HG02981 (cell line): ENCODE measurements at regions not wholly inside any gene's neighbourhood (a gene's known extent, or its start where the extent isn't known, plus 50 kb on each side); places are given as distances from the start of the nearest gene placed in this dataset.

Source experiments
- ATAC-seq: cut with Tn5 transposase; IDR thresholded peaks from one replicate; pipeline ENCODE4 v1.9.1; 2021; ENCODE audit warnings: mild to moderate bottlenecking, moderate library complexity; ENCODE audit not compliant: unreplicated experiment

DNA sequence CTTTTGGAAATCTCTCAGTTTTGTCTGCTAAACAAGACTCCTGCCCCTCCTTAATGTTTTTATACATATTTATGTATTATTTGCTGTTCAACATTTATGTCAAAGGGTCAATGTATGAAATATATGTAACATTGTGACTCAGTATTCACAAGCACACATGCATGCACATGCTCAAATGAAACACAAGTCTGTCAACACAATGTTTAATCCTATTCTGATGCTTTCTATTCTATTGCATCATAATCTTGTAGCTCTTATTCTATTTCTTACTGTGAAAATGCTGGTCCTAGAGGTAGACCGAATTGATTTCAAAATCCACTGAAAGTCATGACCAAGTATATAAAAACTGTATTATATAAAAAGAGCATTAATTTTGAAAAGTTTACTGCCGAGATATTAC, 1463.3 kb downstream of the C4orf33 start:
- no peak for ATAC-seq

DNA sequence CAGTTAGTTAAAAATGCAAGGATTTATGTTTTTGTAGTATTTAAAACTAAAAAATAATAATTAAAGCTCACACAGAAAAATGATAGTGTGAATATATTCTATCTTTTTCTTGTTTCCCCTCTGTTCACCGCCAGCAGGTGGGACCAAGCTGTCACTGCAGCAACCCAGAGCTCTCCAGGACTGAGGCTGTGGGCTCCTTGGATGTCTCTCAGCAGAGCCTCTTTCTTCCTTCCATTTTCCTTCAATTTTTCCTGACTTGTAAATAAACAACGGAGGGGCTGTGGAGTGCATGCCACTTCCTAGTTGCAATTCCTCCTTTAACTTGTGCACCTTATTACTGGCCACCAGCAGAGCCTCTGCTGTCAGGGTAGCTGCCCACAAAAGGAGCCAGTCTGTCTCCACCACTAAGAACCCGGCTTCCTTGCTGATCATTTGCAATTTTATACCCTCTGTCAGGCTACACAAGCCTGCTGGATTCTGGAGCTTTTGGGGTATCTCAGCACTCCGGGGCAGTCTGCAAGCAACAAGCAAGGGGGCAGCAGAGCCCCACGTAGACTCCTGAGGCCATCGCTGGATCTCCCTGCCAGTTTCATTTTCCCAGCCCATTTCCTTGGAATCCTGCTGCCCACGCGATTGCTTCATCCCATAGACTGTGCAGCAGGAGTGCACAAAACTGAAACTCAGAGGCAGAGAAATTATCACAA, 1467.4 kb downstream of the C4orf33 start:
- ATAC-seq: no peak

DNA sequence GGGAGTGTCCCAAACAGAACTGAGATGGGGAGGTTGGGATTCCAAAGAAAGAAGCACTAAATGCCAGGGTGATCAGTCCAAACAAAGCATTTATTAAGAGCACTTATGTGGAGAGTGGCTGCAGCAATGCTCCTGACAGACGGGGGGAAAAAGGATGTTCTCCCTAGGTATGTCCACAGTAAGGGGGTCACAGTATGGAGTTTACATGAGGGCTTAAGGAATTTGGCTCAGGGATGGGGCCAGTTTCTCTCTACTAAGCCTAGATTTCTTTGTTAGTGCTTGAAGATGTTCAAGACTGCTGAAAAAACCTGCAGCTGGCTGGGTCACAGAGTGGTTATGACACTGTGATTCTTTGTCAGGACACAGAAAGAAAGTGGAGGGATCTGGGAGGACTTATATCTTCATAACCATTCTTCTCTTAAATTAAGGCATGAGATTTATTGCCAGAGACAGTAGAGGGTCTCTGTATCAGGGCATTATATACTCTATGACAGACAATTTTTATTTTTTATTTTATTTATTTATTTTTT, 1468.0 kb downstream of the C4orf33 start:
- ATAC-seq: no peak

DNA sequence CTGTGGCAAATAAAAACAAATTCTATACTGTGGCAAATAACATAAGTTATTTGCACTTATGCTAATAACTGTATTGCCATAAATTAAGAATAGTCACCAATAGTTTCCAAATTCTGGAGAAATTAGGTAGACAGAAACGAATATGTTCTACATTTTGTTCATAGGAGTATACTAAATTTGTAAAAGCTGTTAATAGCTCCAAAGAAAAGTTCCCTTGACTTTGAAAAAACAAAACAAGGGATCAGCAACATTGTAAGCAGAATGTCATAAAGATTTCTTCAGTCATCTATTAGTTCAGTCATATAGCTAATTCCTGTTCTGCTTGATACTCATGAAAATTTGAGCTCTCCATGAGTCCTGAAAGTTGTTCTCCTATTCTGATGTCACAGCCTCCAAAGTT, 1472.8 kb downstream of the C4orf33 start:
- no peak for ATAC-seq

DNA sequence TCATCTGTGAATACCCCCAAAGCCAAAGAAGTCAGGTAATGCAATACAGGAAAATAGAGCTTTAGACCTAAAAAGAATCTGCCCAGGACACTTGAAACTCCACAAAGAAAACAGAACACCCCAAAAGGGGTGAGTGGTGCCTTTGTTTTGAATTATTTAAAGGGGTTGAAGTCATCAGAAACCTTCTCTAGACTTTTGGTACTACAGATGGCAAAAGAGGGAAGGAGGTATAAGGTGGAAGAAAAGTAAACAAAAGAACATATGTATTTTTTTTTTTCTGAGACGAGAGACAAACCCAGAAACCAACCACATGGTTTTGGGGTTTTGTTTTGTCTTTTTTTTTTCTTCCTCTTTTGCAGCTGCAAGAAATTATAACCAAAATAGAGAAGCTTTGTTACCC, 1477.8 kb downstream of the C4orf33 start:
- ATAC-seq: no peak

DNA sequence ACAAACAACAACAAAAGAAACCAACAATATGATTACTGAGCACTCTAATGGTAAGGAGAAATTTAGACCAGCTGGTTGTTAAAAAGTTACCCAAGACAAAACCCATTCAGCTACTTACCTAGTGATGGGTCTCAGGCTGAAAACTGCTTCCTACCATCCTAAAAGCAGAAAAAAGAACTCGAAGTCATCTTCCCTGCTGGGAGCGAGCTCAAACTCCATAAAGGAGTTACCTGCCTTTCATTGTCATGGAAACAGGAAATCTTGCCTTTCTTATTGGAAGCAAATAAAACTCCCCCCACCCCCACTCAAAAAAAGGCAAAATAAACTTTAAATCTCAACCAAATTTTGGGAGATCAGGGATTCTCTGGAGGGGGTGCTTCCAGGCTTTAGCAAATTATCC, 1478.3 kb downstream of the C4orf33 start:
- no peak for ATAC-seq

DNA sequence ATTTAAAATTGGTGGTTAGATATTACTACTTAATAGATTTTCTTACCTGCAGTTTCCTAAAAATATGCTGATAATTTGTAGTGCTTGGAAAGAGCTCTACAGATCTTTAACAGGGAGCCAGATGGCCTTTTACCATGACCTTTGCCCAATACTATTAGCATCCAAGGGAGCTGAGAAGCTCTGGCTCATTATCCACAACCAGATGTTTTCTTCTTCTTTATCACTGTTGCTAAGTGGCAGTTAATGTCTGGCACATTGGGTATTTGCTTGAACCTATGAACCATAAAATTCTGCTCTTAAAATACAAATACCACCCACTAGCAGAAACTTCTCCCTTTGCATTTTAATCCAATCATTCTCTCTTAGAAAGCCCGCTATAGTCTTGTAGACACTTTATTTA, 1480.3 kb downstream of the C4orf33 start:
- ATAC-seq: no peak

DNA sequence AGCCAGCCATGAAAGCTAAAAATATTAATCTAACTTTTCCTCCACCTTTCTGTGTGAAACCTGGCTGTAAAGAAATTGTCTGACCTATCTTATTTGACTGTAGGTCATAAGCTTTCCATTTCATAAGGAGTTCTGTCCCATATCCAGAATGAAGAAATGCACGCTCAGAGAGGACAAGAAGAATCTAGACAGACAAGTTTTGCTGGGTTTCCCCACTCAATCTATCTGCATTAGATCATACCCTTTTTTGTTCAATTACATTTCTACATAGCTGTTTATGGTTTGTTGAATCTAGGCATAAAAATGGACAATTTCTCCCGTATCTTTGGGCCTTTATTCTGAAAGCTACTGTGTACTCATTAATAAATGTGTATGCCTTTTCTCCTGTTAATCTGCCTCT, 1495.1 kb downstream of the C4orf33 start:
- ATAC-seq: no peak

DNA sequence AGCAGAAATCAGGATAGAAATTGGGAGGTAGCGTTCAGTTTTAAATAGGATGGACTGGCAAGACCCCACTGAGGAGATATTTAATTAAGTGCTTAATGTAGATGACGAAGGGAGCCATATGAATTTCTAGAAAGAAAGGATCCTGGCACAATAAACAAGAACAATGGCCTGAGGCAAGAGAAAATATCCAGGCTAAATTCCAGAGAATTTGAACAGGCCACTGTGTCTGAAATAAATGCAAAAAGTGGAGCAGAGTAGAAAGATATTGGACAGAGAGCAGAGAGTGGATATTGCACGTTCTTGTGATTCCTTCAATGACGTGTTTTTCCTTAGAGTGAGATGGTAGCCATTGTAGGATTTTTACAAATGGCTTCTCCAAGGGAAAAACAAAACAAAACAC, 1504.8 kb downstream of the C4orf33 start:
- ATAC-seq: no peak

DNA sequence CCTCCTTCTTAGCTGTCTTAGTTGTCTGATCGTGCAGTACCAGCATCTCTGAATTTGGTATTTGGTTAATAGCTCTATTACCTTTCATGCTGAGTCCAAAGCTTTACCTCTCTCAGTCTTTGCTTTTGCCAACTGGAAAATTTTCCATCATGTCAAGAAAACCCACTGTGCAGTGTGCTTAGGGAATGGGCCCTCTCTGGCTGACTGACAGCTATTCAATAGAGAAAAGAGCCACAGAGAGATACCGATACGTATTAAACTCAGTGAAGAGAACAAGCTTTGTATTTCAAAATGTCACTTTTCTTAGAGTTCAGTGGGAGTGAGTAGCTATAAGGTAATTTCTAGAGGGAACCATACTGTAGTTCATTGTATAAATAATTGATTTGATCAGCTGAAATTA, 1507.1 kb downstream of the C4orf33 start:
- no peak for ATAC-seq

DNA sequence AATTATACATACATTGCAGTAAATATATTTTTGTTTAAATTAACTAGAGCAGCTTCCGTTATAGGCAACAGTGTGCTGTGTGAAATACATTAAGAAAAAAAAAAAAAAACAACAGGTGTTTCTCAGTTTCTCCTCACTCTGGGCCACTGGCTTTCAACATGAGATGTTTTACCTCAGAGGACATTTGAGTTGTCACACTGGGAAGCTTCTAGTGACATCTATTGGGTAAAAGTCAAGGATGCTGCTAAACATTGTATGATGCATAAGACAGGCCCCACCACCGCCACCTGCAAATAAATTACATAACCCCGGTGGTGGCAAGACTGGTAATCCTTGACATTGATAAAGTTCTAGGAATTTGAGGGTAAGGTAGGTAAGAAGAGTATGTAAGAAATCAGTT, 1512.2 kb downstream of the C4orf33 start:
- no peak for ATAC-seq

DNA sequence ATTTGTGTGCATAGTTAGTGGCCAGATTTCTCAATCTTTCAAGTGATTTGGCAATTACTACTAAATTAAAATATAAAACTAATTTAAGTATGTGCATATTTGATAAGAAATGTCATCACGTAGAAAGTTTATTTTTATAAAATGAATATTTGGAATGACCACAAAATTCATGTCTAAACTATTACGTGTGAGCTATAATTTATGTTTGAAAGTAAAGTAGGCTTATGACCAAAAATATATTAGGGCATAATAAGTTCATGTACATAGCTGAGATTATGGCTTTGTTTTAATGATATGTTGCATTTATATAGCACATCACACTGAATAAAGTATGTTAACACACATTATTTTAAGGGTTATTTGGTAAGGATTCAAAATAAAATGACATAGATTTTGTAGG, 1532.6 kb downstream of the C4orf33 start:
- no peak for ATAC-seq

DNA sequence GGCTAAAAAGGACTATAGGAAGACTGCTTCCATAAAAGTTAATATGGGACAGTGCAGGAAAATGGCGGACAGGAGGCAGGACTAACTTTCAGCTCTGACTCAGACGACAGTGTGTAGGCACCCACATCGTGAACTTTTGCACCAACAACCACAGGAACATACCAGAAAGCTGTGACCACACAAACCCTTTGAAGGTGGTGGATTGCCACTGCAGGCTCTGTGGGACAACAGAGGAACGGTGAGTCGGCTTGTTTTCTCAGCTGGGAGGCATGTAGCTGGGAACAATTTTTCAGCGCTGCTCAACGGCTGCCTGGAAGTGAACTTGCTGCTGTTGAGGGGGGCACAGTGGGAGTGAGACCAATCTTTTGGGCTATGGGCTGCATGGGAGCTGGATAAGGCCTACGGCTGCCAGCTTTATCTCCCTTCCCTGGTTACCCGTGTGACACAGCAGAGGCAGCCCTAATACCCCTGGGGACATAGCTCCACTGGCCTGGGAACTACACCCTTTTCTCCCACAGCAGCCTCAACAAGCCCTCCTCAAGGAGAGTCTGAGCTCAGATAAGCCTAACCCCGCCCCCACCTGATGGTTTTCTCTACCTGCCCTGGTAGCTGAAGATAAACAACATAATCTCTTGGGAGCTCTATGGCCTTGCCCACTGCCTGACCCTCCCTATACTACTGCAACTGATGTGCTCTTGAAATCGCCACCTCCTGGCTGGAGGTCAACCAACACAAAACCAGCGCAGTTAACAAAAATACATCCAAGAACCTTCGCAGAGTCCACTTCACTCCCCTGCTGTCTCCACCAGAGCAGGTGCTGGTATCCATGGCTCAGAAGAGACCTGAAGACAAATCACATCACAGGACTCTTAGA, 1537.0 kb downstream of the C4orf33 start:
- no peak for ATAC-seq

DNA sequence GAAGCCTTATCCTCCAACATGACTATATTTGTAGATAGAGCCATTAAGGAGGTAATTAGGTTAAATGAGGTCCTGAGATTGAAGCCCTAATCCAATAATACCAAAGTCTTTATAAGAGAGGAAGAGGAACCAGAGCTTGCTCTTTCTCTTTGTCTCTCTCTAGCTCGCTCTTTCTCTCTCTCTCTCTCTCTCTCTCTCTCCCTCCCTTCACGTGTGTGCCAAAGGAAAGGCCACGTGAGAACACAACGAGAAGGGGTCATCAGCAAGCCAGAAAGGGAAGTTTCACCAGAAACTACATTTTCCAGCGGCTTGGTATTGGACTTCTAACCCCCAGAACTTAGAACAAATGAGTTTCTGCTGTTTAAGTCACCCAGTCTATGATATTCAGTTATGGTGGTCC, 1540.5 kb downstream of the C4orf33 start:
- ATAC-seq: no peak

DNA sequence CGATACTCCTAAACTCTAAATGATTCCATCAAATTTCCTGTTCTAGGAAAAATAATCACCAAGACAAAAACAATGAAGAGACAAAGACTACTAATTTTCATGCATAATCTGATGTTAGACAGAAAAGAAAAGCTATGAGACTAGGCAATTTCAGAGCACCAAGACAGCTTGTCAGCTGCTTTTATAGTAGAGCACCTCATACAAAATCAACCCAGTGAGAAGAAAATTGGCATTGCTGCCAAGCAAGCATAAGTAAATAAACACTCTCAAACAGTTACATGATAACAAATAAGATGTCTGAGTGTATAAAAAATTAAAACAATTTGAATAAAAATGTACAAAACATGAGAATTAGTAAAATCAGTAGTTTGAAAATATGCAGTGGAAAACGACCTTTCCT, 1544.6 kb downstream of the C4orf33 start:
- ATAC-seq: no peak

DNA sequence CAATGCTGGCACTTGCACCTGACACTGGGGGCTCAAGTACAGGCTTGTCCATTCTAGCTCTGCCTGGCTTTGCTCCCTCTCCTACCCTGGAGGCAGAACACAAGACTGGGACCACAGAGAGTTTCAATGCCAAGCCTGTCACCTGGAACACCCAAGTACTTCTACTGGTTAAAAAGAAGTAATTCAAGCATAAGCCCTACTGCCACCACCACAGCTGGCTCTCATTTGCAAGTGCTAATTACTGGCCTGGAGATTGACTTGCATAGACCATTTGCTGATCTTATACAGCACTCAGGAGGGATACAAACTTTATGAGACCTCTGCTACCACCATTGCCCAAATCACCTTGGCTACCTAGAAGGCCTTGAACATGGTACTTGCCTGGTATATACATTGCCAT, 1550.9 kb downstream of the C4orf33 start:
- ATAC-seq: no peak

DNA sequence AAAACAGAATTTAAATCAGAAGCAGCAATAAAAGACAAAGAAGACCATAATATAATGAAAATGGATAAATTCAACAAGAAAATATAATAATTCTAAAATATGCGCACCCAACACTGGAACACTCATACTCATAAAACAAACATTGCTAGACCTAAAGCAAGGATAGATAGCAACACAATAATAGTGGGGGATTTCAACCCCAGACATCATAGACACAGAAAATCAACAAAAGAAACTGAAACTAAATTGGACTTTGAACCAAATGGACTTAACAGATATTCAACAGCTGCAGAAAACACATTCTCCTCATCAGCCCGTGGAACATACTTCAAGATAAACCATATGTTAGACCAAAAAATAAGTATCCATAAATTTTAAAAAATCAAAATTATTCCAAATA, 1552.6 kb downstream of the C4orf33 start:
- no peak for ATAC-seq

DNA sequence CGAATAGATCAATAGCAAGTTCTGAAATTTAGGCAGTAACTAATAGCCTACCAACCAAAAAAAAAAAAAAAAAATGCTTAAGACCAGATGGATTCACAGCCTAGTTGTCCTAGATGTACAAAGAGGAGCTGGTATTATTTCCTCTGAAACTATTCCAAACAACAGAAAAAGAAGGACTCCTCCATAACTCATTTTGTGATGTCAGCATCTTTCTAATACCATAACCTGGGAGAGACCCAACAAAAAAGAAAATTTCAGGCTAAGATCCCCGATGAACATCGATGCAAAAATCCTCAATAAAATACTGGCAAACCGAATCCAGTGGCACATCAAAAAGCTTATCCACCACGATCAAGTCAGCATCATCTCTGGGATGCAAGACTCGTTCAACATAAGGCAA, 1557.9 kb downstream of the C4orf33 start:
- ATAC-seq: no peak

DNA sequence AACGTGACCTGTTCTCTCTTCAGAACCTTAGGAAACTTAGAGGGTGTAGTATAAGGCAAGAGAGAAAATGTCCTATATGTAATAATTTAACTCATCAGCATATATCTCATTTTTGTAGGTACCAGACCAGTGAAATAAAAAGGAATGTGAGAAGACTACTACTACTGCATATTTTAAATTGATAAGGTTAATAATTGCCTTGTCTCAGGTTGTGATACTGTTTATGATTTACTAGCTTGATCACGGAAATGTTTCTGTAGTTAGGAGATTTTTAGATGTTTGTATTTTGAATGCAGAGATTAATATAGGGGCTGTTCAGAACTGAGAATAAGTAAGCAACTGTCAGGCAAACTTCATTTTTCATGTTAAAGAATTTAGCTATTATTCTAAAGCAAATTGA, 1563.4 kb downstream of the C4orf33 start:
- ATAC-seq: no peak

DNA sequence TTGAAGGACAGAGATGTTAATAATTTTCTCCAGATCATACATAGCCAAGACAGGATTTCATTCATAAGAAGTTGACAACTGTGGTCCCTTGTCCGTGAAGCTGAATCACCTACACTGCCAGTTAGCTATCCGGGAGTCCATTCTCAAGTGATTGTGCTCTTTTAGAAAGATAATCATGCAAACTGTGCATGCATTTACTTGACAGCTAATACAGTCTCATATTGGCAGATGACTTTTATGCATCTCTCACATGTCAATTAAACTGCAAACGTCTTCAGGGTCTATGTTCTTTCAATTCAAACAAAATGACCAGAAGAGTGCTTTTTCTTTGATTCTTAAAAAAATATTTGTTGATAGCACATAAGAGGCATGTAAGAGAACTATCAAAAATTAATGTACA, 1572.9 kb downstream of the C4orf33 start:
- no peak for ATAC-seq

DNA sequence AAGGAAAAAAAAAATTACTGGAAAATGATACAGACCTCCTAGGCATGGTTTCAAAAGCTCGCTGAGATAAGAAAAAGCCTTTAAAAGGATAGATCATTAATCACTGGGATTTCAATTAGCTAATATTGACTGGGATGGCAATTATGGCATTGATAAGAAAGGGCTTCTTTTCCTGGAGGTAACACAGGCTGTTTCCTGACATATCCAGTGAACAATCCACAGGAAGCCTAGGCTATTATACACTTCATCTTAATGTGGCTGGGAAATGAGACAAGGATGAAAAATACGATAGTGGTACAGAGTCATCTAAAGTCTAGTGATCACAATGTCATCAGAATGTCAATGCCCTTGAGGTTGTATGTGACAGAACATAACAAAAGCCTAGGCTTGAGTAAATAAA, 1579.3 kb downstream of the C4orf33 start:
- ATAC-seq: no peak

DNA sequence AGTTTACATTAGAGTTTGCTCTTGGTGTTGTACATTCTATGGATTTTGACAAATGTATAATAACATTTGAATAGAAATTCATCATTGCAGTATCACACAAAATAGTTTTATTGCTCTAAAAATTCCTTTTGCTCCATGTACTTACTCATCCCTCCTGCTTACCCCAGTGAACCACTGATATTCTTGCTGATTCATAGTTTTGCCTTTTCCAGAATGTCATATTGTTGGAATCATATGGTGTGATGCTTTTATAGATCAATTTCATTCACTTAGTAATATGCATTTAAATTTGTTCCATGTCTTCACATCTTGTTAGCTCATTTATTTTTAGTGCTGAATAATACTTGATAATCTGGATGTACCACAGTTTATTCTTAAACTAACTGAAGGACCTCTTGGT, 1593.2 kb downstream of the C4orf33 start:
- ATAC-seq: no peak
